ENCODE measurements at regions not wholly inside any gene's neighbourhood (a gene's known extent, or its start where the extent isn't known, plus 50 kb on each side); places are given as distances from the start of the nearest gene placed in this dataset.

GRCh38 chr3:117507958-117508357 lies 798.4 kb downstream of the TUSC7 start:
- no peak for TF ChIP-seq POLR2A (IDR thresholded peaks at IDR 0.05)
- no peak for TF ChIP-seq CTCF (IDR thresholded peaks at IDR 0.05)
- 89 to 96% methylated on average over 1 of the region's 1 CpG for WGBS, 2 donors
- intact Hi-C loops (cut with DNase I; ENCODE audit: low total_unique reads), result no loop called here
- no peak overlapping the region for H3K4me3 ChIP-seq (ENCODE audit: low read depth, poor library complexity, severe bottlenecking)
- DNase-seq (ENCODE audit: low spot score in 2 of 2), result no peak

GRCh38 chr3:117509858-117510257 lies 800.3 kb downstream of the TUSC7 start:
- DNase-seq (ENCODE audit: low spot score in 2 of 2), result no peak
- no peak for TF ChIP-seq CTCF (IDR thresholded peaks at IDR 0.05)
- no peak for TF ChIP-seq POLR2A (IDR thresholded peaks at IDR 0.05)
- intact Hi-C loops (cut with DNase I; ENCODE audit: low total_unique reads), result no loop called here
- WGBS, 2 donors, result 84 to 100% methylated on average over 1 of the region's 1 CpG
- no peak overlapping the region for H3K4me3 ChIP-seq (ENCODE audit: low read depth, poor library complexity, severe bottlenecking)

GRCh38 chr3:117510396-117510795 lies 800.8 kb downstream of the TUSC7 start:
- no peak overlapping the region for H3K4me3 ChIP-seq (ENCODE audit: low read depth, poor library complexity, severe bottlenecking)
- no peak for DNase-seq (ENCODE audit: low spot score in 2 of 2)
- WGBS, 2 donors, result 34 to 38% methylated on average over 1 of the region's 1 CpG
- TF ChIP-seq POLR2A (IDR thresholded peaks at IDR 0.05) (no peak), CTCF (IDR thresholded peaks at IDR 0.05) (no peak)
- intact Hi-C loops (cut with DNase I; ENCODE audit: low total_unique reads), result no loop called here

- 28 to 59% methylated on average over 1 of the region's 1 CpG for WGBS, 2 donors
- intact Hi-C loops (cut with DNase I; ENCODE audit: low total_unique reads), result no loop called here
- TF ChIP-seq POLR2A (IDR thresholded peaks at IDR 0.05) (no peak), CTCF (IDR thresholded peaks at IDR 0.05) (no peak)
- no peak overlapping the region for H3K4me3 ChIP-seq (ENCODE audit: low read depth, poor library complexity, severe bottlenecking)
- DNase-seq (ENCODE audit: low spot score in 2 of 2), result no peak
These were observed 803.4 kb downstream of the TUSC7 start for GRCh38 chr3:117512975-117513374.

- intact Hi-C loops (cut with DNase I; ENCODE audit: low total_unique reads), result no loop called here
- DNase-seq (ENCODE audit: low spot score in 2 of 2), result no peak
These were observed 805.7 kb downstream of the TUSC7 start for GRCh38 chr3:117515309-117515708.

More at GRCh38 chr3:117515309-117515708, 805.7 kb downstream of the TUSC7 start:
- TF ChIP-seq POLR2A (IDR thresholded peaks at IDR 0.05), result no peak
- TF ChIP-seq CTCF (IDR thresholded peaks at IDR 0.05), result no peak
- no peak overlapping the region for H3K4me3 ChIP-seq (ENCODE audit: low read depth, poor library complexity, severe bottlenecking)
- WGBS, 2 donors, result 68 to 81% methylated on average over 2 of the region's 2 CpGs

Data from lower leg skin (tissue), 4 donors.